K562 (cell line): ENCODE measurements at regions not wholly inside any gene's neighbourhood (a gene's known extent, or its start where the extent isn't known, plus 50 kb on each side); places are given as distances from the start of the nearest gene placed in this dataset.

Experiments
- ATAC-seq: fragments of 200-7000 bp; cut with Tn5 transposase; 3 replicates; pipeline ENCODE4 v1.9.1; 2020; ENCODE audit warnings: moderate library complexity
- BruUV-seq: library from RNA; stranded (reverse); fragments of 400-500 nt; replicated peaks from 2 replicates; lab custom pipeline; 2021; lab: Mats Ljungman, UMichigan
- CTCF ChIA-PET: fragments of 300-600 bp; formaldehyde crosslinking; extraction: SDS; loops from one replicate; lab custom pipeline; 2021; ENCODE audit warnings: low intra/inter-chr PET ratio; lab: Yijun Ruan, JAX
- POLR2A ChIA-PET: fragments of 300-600, 350-650 bp; sonication (Branson Sonifier 250); formaldehyde crosslinking; extraction: SDS; loops from one replicate; lab custom pipeline; 2021; ENCODE audit warnings: antibody characterized with exemption, inconsistent platforms; lab: Yijun Ruan, JAX
- DNase-seq, 4 experiments: peaks; one replicate each; pipeline versions ENCODE4 v3.0.0 to v3.0.0-alpha.2; 2011 to 2018; ENCODE audit warnings: low spot score in 3 of 4, mixed read lengths in 3 of 4; ENCODE audit errors: extremely low read depth in 1 of 4
- FAIRE-seq: peaks from 2 replicates; lab custom pipeline; 2011; peaks lifted over from hg19 to GRCh38; lab: Jason Lieb, UNC
- H2AFZ ChIP-seq: 2 replicates; pipeline ENCODE4 v1.6.0; 2011; ENCODE audit warnings: low read depth, low read length, control low read depth, inconsistent platforms
- H3K27ac ChIP-seq: fragments of 200-600 bp; 3 replicates; pipeline ENCODE4 v1.8.0; 2011; ENCODE audit warnings: low read depth, mild to moderate bottlenecking, control low read depth, inconsistent platforms, low read length, moderate library complexity, mixed read lengths; ENCODE audit errors: extremely low read depth
- H3K27me3 ChIP-seq, 2 experiments: fragments of 300-600 bp in 1 of 2; 2 replicates in 1 of 2; 3 replicates in 1 of 2; pipeline versions ENCODE4 v1.6.0 to v1.8.0; 2011; ENCODE audit warnings: inconsistent platforms in 2 of 2, low read length in 2 of 2, mild to moderate bottlenecking in 1 of 2, mixed read lengths in 1 of 2, moderate library complexity in 1 of 2; ENCODE audit not compliant: control insufficient read depth in 2 of 2, insufficient read depth in 2 of 2
- H3K36me3 ChIP-seq: fragments of 300-600 bp; 3 replicates; pipeline ENCODE4 v1.8.0; 2011; ENCODE audit warnings: mild to moderate bottlenecking, low read length, inconsistent platforms; ENCODE audit not compliant: control insufficient read depth, insufficient read depth
- H3K4me1 ChIP-seq, 2 experiments: fragments of 200-600 bp in 1 of 2; replicated peaks in 1 of 2; 2 replicates in 1 of 2; 3 replicates in 1 of 2; pipeline versions ENCODE4 v1.5.1 to v1.8.0; 2011; ENCODE audit warnings: inconsistent platforms in 2 of 2, low read length in 2 of 2, mild to moderate bottlenecking in 1 of 2, mixed read lengths in 1 of 2, moderate library complexity in 1 of 2; ENCODE audit not compliant: control insufficient read depth in 2 of 2, insufficient read depth in 2 of 2
- H3K4me2 ChIP-seq: 2 replicates; pipeline ENCODE4 v1.6.1; 2011; ENCODE audit warnings: low read length, control low read depth, inconsistent platforms, mixed read lengths; ENCODE audit not compliant: insufficient read depth
- H3K4me3 ChIP-seq: fragments of 200-600 bp; sonication (generic), shearing (Covaris generic); 2 replicates; pipeline ENCODE4 v1.5.1; 2016; ENCODE audit warnings: control low read depth, inconsistent platforms
- H3K79me2 ChIP-seq: fragments of 200-600 bp; 3 replicates; pipeline ENCODE4 v1.8.0; 2011; ENCODE audit warnings: low read length, inconsistent platforms; ENCODE audit not compliant: control insufficient read depth, insufficient read depth
- H3K9ac ChIP-seq, 2 experiments: 2 replicates each; pipeline versions ENCODE4 v1.6.0 to v1.6.1; 2011; ENCODE audit warnings: low read depth in 2 of 2, low read length in 2 of 2, control low read depth in 1 of 2, inconsistent platforms in 1 of 2, mild to moderate bottlenecking in 1 of 2, mixed read lengths in 1 of 2; ENCODE audit not compliant: insufficient read depth in 1 of 2
- H3K9me1 ChIP-seq: one replicate; pipeline ENCODE4 v1.6.0; 2011; ENCODE audit warnings: inconsistent platforms, mild to moderate bottlenecking, low read length, moderate library complexity; ENCODE audit not compliant: control insufficient read depth, insufficient read depth
- H3K9me3 ChIP-seq: replicated peaks from 2 replicates; pipeline ENCODE4 v1.5.1; 2011; ENCODE audit warnings: low read depth, low read length, inconsistent platforms; ENCODE audit not compliant: control insufficient read depth, insufficient read depth
- H4K20me1 ChIP-seq: replicated peaks from 2 replicates; pipeline ENCODE4 v1.6.1; 2011; ENCODE audit warnings: low read length, inconsistent platforms, mixed read lengths; ENCODE audit not compliant: control insufficient read depth, insufficient read depth
- CC2D1A ChIP-seq: fragments of 450-650 bp; IDR thresholded peaks from 2 replicates; pipeline ENCODE4 v1.6.1; 2017; ENCODE audit warnings: mild to moderate bottlenecking
- HDAC2 ChIP-seq: fragments of 450-650 bp; IDR thresholded peaks from 2 replicates; pipeline ENCODE4 v1.6.1; 2016; ENCODE audit warnings: mild to moderate bottlenecking
- IRF2 ChIP-seq: sonication (generic); formaldehyde crosslinking; IDR thresholded peaks from 2 replicates; pipeline ENCODE4 v1.8.1; 2022; ENCODE audit warnings: mild to moderate bottlenecking, missing genetic modification reagents
- KDM2B ChIP-seq: fragments of 250-450 bp; sonication (Bioruptor Pico); IDR thresholded peaks from 2 replicates; pipeline ENCODE4 v1.8.0; 2021; ENCODE audit warnings: mild to moderate bottlenecking, moderate library complexity
- LCOR ChIP-seq: sonication (generic); formaldehyde crosslinking; IDR thresholded peaks from 2 replicates; pipeline ENCODE4 v1.8.0; 2022; ENCODE audit warnings: mild to moderate bottlenecking, missing genetic modification reagents
- NFYB ChIP-seq: IDR thresholded peaks from 2 replicates; pipeline ENCODE4 v1.6.1; 2011; ENCODE audit warnings: mild to moderate bottlenecking, moderate library complexity; ENCODE audit not compliant: insufficient read length; ENCODE audit errors: extremely low read depth
- NR4A1 ChIP-seq, 2 experiments: fragments of 250-450 bp in 1 of 2; fragments of 450-650 bp in 1 of 2; sonication (Bioruptor Pico) in 1 of 2; IDR thresholded peaks; 2 replicates each; pipeline versions ENCODE4 v1.4.0 to v1.6.1; 2016 to 2020; ENCODE audit warnings: mild to moderate bottlenecking in 2 of 2, missing compliant biosample characterization in 1 of 2, missing genetic modification characterization in 1 of 2, moderate library complexity in 1 of 2
- TAF1 ChIP-seq: IDR thresholded peaks from 2 replicates; pipeline ENCODE4 v1.6.1; 2011; ENCODE audit warnings: mild to moderate bottlenecking, low read length, moderate library complexity; ENCODE audit not compliant: insufficient read depth, control insufficient read depth, severe bottlenecking; ENCODE audit errors: extremely low read depth
- ZNF445 ChIP-seq: fragments of 250-450 bp; sonication (Bioruptor Pico); IDR thresholded peaks from 2 replicates; pipeline ENCODE4 v1.4.0; 2020; ENCODE audit warnings: low read depth, mild to moderate bottlenecking, moderate library complexity
- ZNF561 ChIP-seq: fragments of 450-650 bp; formaldehyde crosslinking; conservative IDR thresholded peaks from 2 replicates; pipeline ENCODE4 v1.4.0; 2020; ENCODE audit warnings: mild to moderate bottlenecking, moderate library complexity
- WGBS: fragments of 100-300 bp; shearing (Covaris generic); methylation state at CpG from one replicate; pipeline ENCODE4 v1.1.6; 2016; ENCODE audit warnings: low coverage, mixed read lengths; ENCODE audit not compliant: insufficient coverage; ENCODE audit errors: missing lambda C conversion rate; 5-methylcytosine and 5-hydroxymethylcytosine counted together
- in situ Hi-C: fragments of 300-500 bp; cut with MboI; formaldehyde crosslinking; loops from 4 replicates; pipeline ENCODE4 v1.15.0; 2018; ENCODE audit warnings: inconsistent platforms, mixed read lengths
- intact Hi-C: fragments of 100-400 bp; cut with micrococcal nuclease; formaldehyde crosslinking; loops from 2 replicates; pipeline ENCODE4 v1.14.2; 2022
- TF ChIP-seq, protein P1 (sequence below), 2 experiments: fragments of 450-650 bp; IDR thresholded peaks; 2 replicates each; pipeline ENCODE4 v1.6.1; 2018; ENCODE audit warnings: mild to moderate bottlenecking in 2 of 2, low read depth in 1 of 2; ENCODE audit not compliant: partially characterized antibody in 2 of 2
- TF ChIP-seq, protein P2 (sequence below): sonication (generic); formaldehyde crosslinking; IDR thresholded peaks from 2 replicates; pipeline ENCODE4 v1.9.0; 2022; ENCODE audit warnings: mild to moderate bottlenecking, missing genetic modification reagents

DNA sequence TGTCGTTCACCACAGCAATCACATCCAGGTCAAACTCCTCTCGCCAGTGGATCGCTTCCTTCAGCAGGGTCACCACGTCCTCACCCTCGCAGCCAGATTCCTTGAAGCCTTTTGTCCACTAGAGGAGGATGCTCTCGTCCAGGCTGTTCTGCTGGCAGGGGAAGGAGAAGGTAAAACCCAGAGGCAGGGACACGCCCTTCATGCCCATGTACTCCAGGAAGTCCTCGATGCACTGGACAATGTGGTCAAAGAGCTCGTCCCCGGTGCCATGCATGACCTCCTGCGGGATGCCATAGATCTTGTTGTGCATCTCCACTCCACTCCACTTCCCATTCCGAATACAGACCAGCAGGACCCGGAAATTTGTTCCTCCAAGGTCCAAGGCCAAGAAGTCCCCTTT lies 152.4 kb downstream of the TENT5D start (continued):
- TF ChIP-seq, protein P1, sequence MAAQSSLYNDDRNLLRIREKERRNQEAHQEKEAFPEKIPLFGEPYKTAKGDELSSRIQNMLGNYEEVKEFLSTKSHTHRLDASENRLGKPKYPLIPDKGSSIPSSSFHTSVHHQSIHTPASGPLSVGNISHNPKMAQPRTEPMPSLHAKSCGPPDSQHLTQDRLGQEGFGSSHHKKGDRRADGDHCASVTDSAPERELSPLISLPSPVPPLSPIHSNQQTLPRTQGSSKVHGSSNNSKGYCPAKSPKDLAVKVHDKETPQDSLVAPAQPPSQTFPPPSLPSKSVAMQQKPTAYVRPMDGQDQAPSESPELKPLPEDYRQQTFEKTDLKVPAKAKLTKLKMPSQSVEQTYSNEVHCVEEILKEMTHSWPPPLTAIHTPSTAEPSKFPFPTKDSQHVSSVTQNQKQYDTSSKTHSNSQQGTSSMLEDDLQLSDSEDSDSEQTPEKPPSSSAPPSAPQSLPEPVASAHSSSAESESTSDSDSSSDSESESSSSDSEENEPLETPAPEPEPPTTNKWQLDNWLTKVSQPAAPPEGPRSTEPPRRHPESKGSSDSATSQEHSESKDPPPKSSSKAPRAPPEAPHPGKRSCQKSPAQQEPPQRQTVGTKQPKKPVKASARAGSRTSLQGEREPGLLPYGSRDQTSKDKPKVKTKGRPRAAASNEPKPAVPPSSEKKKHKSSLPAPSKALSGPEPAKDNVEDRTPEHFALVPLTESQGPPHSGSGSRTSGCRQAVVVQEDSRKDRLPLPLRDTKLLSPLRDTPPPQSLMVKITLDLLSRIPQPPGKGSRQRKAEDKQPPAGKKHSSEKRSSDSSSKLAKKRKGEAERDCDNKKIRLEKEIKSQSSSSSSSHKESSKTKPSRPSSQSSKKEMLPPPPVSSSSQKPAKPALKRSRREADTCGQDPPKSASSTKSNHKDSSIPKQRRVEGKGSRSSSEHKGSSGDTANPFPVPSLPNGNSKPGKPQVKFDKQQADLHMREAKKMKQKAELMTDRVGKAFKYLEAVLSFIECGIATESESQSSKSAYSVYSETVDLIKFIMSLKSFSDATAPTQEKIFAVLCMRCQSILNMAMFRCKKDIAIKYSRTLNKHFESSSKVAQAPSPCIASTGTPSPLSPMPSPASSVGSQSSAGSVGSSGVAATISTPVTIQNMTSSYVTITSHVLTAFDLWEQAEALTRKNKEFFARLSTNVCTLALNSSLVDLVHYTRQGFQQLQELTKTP (IDR thresholded peaks at IDR 0.05; ENCODE audit: low read depth in 1 of 2, partially characterized antibody in 2 of 2), result no peak
- no peak for TF ChIP-seq KDM2B (CRISPR knock-in tag)
- no peak for TF ChIP-seq TAF1
- TF ChIP-seq CC2D1A, result no peak
- TF ChIP-seq NFYB, result no peak

DNA sequence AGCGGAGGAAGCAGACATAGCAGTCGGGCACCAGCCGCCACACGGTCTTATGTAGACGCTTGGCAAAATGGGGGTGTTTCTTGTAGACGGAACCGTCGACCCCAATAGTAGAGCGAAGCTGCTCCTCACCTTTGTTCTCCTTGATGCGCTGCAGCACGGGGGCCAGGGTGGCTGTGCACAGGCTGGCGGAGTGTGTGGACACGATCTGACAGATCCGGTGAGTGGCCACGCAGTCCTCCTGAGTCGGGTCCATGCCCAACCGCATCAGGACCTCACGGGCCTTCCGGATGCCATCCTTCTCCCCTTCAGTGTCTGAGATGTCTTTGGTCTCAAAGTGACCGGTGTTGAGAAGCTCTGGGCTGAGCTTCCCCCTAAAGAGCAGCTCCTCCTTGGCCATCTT lies 153.0 kb downstream of the TENT5D start:
- POLR2A ChIA-PET, result no interaction called here
- H3K9me3 ChIP-seq, result no peaks in the 10 kb centered on the region; the same call in 1 of the 2 replicates
- no peak for FAIRE-seq
- H3K4me1 ChIP-seq, result no peaks in the 10 kb centered on the region; a peak in 1 of 5 replicates
- H3K9me1 ChIP-seq, result no peaks in the 10 kb centered on the region
- H4K20me1 ChIP-seq, result no peaks in the 10 kb centered on the region
- no peak overlapping the region for H3K4me3 ChIP-seq
- WGBS, result 54% methylated on average over 19 of the region's 20 CpGs
- BruUV-seq, result no TSS peak
- H3K27me3 ChIP-seq, result no peaks in the 10 kb centered on the region
- ATAC-seq, result no peak
- intact Hi-C loops (no loop called here), in situ Hi-C loops (no loop called here)
- H2AFZ ChIP-seq, result no peak overlapping the region
- H3K79me2 ChIP-seq, result no peaks in the 10 kb centered on the region
- no peak overlapping the region for H3K27ac ChIP-seq
- H3K9ac ChIP-seq, result no peak overlapping the region
- no peak for TF ChIP-seq ZNF445 (CRISPR knock-in tag)
- TF ChIP-seq HDAC2, result no peak
- TF ChIP-seq LCOR, result no peak
- no peak for TF ChIP-seq NR4A1 (CRISPR knock-in tag; IDR thresholded peaks at IDR 0.05)
- TF ChIP-seq NR4A1 (tag; IDR thresholded peaks at IDR 0.05), result no peak
- no peak for TF ChIP-seq ZNF561 (CRISPR knock-in tag)
- TF ChIP-seq, protein P2, sequence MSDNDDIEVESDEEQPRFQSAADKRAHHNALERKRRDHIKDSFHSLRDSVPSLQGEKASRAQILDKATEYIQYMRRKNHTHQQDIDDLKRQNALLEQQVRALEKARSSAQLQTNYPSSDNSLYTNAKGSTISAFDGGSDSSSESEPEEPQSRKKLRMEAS (CRISPR knock-in tag), result no peak
- no peak for TF ChIP-seq IRF2
- H3K4me2 ChIP-seq, result no peak overlapping the region
- H3K36me3 ChIP-seq, result no peaks in the 10 kb centered on the region
- CTCF ChIA-PET, result no interaction called here
- DNase-seq, result no peak
